Stomach (tissue), 8 donors: ENCODE measurements at regions not wholly inside any gene's neighbourhood (a gene's known extent, or its start where the extent isn't known, plus 50 kb on each side); places are given as distances from the start of the nearest gene placed in this dataset.

Experiments
- DNase-seq, 2 donors: peaks; one replicate each; pipeline versions ENCODE4 v3.0.0 to v3.0.0-alpha.2; 2013 to 2019
- H3K27ac ChIP-seq, 5 donors: fragments of 200-600 bp in 4 of 5; sonication (generic) in 4 of 5; one replicate each; pipeline ENCODE4 v1.5.1; 2013 to 2019; ENCODE audit warnings: mild to moderate bottlenecking in 1 of 5, moderate library complexity in 1 of 5
- H3K27me3 ChIP-seq, 3 donors: fragments of 200-600 bp; sonication (generic); one replicate each; pipeline ENCODE4 v1.5.1; 2017 to 2019; ENCODE audit warnings: mixed run types in 1 of 3
- H3K36me3 ChIP-seq, 4 donors: fragments of 200-600 bp; sonication (generic); 1 replicate in 3 of 4; 2 replicates in 1 of 4; pipeline ENCODE4 v1.5.1; 2016 to 2019
- H3K4me1 ChIP-seq, 4 donors: fragments of 200-600 bp; sonication (generic); one replicate each; pipeline ENCODE4 v1.5.1; 2016 to 2019
- H3K4me3 ChIP-seq, 4 donors: fragments of 200-600 bp; sonication (generic) in 3 of 4; one replicate each; pipeline ENCODE4 v1.5.1; 2016 to 2019; ENCODE audit warnings: mild to moderate bottlenecking in 1 of 4
- H3K9me3 ChIP-seq, 4 donors: fragments of 200-600 bp; sonication (generic); one replicate each; pipeline ENCODE4 v1.5.1; 2016 to 2019
- CTCF ChIP-seq, 7 experiments: fragments of 450-650 bp in 4 of 7; fragments of 200-600 bp in 3 of 7; sonication (generic) in 3 of 7; IDR thresholded peaks; one replicate each; pipeline ENCODE4 v1.5.1; 2016 to 2019; ENCODE audit warnings: antibody characterized with exemption in 7 of 7, control low read depth in 2 of 7, mild to moderate bottlenecking in 1 of 7
- EP300 ChIP-seq: sonication (generic); formaldehyde crosslinking; IDR thresholded peaks from one replicate; pipeline ENCODE4 v1.6.1; 2017; ENCODE audit warnings: antibody characterized with exemption
- POLR2A ChIP-seq, 4 donors: fragments of 450-650 bp; IDR thresholded peaks; one replicate each; pipeline ENCODE4 v1.6.1; 2016; ENCODE audit warnings: antibody characterized with exemption in 4 of 4, control low read depth in 2 of 4, mild to moderate bottlenecking in 1 of 4, moderate library complexity in 1 of 4
- POLR2AphosphoS5 ChIP-seq, 3 donors: sonication (generic); formaldehyde crosslinking; IDR thresholded peaks; one replicate each; pipeline ENCODE4 v1.6.1; 2016; ENCODE audit warnings: antibody characterized with exemption in 3 of 3
- WGBS, 5 donors: extraction: QIAGEN DNeasy Blood & Tissue Kit in 3 of 5; methylation state at CpG; one replicate each; pipeline versions ENCODE4 v1.1.5 to v1.1.7; 2013 to 2018; 5-methylcytosine and 5-hydroxymethylcytosine counted together
- intact Hi-C: fragments of 100-400 bp; cut with DNase I; formaldehyde crosslinking; loops from one replicate; pipeline ENCODE4 v1.15.1; 2023; ENCODE audit warnings: low total_unique reads
- donor health status: healthy with polysubstance abuse.
- donor health status: Bipolar disorder and iron deficiency.
- donor health status: healthy.

GRCh38 chr2:105644174-105644980 is 100.3 kb upstream of the NCK2 start:
- 25 to 46% (median 34%) methylated on average over 17 to 18 of the region's 18 CpGs for WGBS, 5 donors
- TF ChIP-seq EP300 (no peak), POLR2AphosphoS5 (IDR thresholded peaks at IDR 0.05) (peak in 2 of 3 donors; percentile 7 to 49)
- intact Hi-C loops = no loop called here
- peaks cover 3 to 30% (median 13%) of the 10 kb centered on the region in 4 donors for H3K4me1 ChIP-seq
- H3K27ac ChIP-seq = peak overlapping the region in 4 of 5 donors; percentile 10 to 61 (median 47)
- DNase-seq = no peak
- no peaks in the 10 kb centered on the region for H3K27me3 ChIP-seq
- H3K4me3 ChIP-seq = no peak overlapping the region
- no peaks in the 10 kb centered on the region for H3K36me3 ChIP-seq
- no peaks in the 10 kb centered on the region for H3K9me3 ChIP-seq

- peaks cover 3 to 30% (median 13%) of the 10 kb centered on the region in 4 donors for H3K4me1 ChIP-seq
- intact Hi-C loops = no loop called here
- 58 to 74% (median 62%) methylated on average over 15 of the region's 15 CpGs for WGBS, 5 donors
- no peaks in the 10 kb centered on the region for H3K9me3 ChIP-seq
- peak overlapping the region in 4 of 5 donors; percentile 6 to 61 (median 34) for H3K27ac ChIP-seq
- no peaks in the 10 kb centered on the region for H3K27me3 ChIP-seq
- H3K36me3 ChIP-seq = no peaks in the 10 kb centered on the region
- no peak for DNase-seq
- no peak overlapping the region for H3K4me3 ChIP-seq
- TF ChIP-seq CTCF (IDR thresholded peaks at IDR 0.05) = no peak
- TF ChIP-seq POLR2AphosphoS5 (IDR thresholded peaks at IDR 0.05) = no peak
- no peak for TF ChIP-seq POLR2A (IDR thresholded peaks at IDR 0.05)
- no peak for TF ChIP-seq EP300
Observed at GRCh38 chr2:105643405-105644173, 101.1 kb upstream of the NCK2 start.

GRCh38 chr2:105641389-105641811 is 103.3 kb upstream of the NCK2 start:
- Histone ChIP-seq H3K9me3 (no peaks in the 10 kb centered on the region), H3K27ac (no peak overlapping the region), H3K4me3 (no peak overlapping the region), H3K36me3 (no peaks in the 10 kb centered on the region), H3K27me3 (no peaks in the 10 kb centered on the region), H3K4me1 (peaks cover 2 to 26% (median 10%) of the 10 kb centered on the region in 4 donors)
- WGBS, 5 donors = 31 to 56% (median 40%) methylated on average over 12 of the region's 12 CpGs
- intact Hi-C loops = no loop called here
- TF ChIP-seq EP300 = no peak
- TF ChIP-seq CTCF (IDR thresholded peaks at IDR 0.05) = no peak
- TF ChIP-seq POLR2A (IDR thresholded peaks at IDR 0.05) = no peak
- no peak for TF ChIP-seq POLR2AphosphoS5 (IDR thresholded peaks at IDR 0.05)
- DNase-seq = peak; percentile 54 to 71

- Histone ChIP-seq H3K4me1 (peaks cover 0 to 20% (median 7%) of the 10 kb centered on the region in 4 donors), H3K36me3 (no peaks in the 10 kb centered on the region), H3K4me3 (no peak overlapping the region), H3K27me3 (no peaks in the 10 kb centered on the region), H3K9me3 (no peaks in the 10 kb centered on the region), H3K27ac (no peak overlapping the region)
- TF ChIP-seq POLR2A (IDR thresholded peaks at IDR 0.05) (no peak), EP300 (no peak), POLR2AphosphoS5 (IDR thresholded peaks at IDR 0.05) (no peak), CTCF (IDR thresholded peaks at IDR 0.05) (no peak)
- intact Hi-C loops = no loop called here
- 78 to 99% (median 90%) methylated on average over 4 of the region's 4 CpGs for WGBS, 5 donors
- DNase-seq = no peak
Observed at GRCh38 chr2:105640246-105640645, 104.5 kb upstream of the NCK2 start.
